NCI-H2081 treated with DMSO at 0.1 percent for 48 hours (cell line): ENCODE measurements at regions not wholly inside any gene's neighbourhood (a gene's known extent, or its start where the extent isn't known, plus 50 kb on each side); places are given as distances from the start of the nearest gene placed in this dataset.

Experiments used
- DNase-seq: peaks from one replicate; lab custom pipeline; 2025; lab: John Stamatoyannopoulos, UW

- no peak for DNase-seq
These were observed 109.0 kb downstream of the TFAP2A start for GRCh38 chr6:10305790-10306415.

- DNase-seq, result no peak
These were observed 111.0 kb downstream of the TFAP2A start for GRCh38 chr6:10303608-10304506.

GRCh38 chr6:10302566-10303235 lies 112.2 kb downstream of the TFAP2A start:
- no peak for DNase-seq

GRCh38 chr6:10300071-10300470 lies 114.8 kb downstream of the TFAP2A start:
- no peak for DNase-seq

GRCh38 chr6:10297832-10298231 lies 117.0 kb downstream of the TFAP2A start:
- DNase-seq, result no peak

GRCh38 chr6:10278746-10279145 lies 136.1 kb downstream of the TFAP2A start:
- no peak for DNase-seq

- no peak for DNase-seq
These were observed 138.1 kb downstream of the TFAP2A start for GRCh38 chr6:10276660-10277287.

- DNase-seq, result no peak
These were observed 138.8 kb downstream of the TFAP2A start for GRCh38 chr6:10276106-10276505.

- no peak for DNase-seq
These were observed 142.3 kb downstream of the TFAP2A start for GRCh38 chr6:10272591-10272990.

GRCh38 chr6:10271982-10272381 lies 142.9 kb downstream of the TFAP2A start:
- DNase-seq, result no peak

GRCh38 chr6:10269814-10270472 lies 144.9 kb downstream of the TFAP2A start:
- DNase-seq, result no peak

- no peak for DNase-seq
These were observed 146.1 kb downstream of the TFAP2A start for GRCh38 chr6:10268611-10269310.

- no peak for DNase-seq
These were observed 146.8 kb downstream of the TFAP2A start for GRCh38 chr6:10268111-10268510.

- DNase-seq, result no peak
These were observed 148.4 kb downstream of the TFAP2A start for GRCh38 chr6:10266462-10266861.

- no peak for DNase-seq
These were observed 148.8 kb downstream of the TFAP2A start for GRCh38 chr6:10266061-10266460.

- DNase-seq, result no peak
These were observed 152.4 kb downstream of the TFAP2A start for GRCh38 chr6:10262505-10262904.

- no peak for DNase-seq
These were observed 155.2 kb downstream of the TFAP2A start for GRCh38 chr6:10259671-10260070.

GRCh38 chr6:10258341-10258740 lies 156.5 kb downstream of the TFAP2A start:
- DNase-seq, result no peak

- DNase-seq, result no peak
These were observed 158.7 kb downstream of the TFAP2A start for GRCh38 chr6:10256113-10256690.

- DNase-seq, result no peak
These were observed 164.1 kb downstream of the TFAP2A start for GRCh38 chr6:10250655-10251220.
